B cell (primary cell): ENCODE measurements at regions not wholly inside any gene's neighbourhood (a gene's known extent, or its start where the extent isn't known, plus 50 kb on each side); places are given as distances from the start of the nearest gene placed in this dataset.
"Not testable (repeated sequence)": the region's sequence is repeated elsewhere in the genome, so short reads cannot be mapped to it uniquely, and the experiment has no call there.

Experiments
- ATAC-seq: fragments of 200-7000 bp; cut with Tn5 transposase; one replicate; pipeline ENCODE4 v1.10.0; 2021; ENCODE audit warnings: low read depth, mild to moderate bottlenecking, moderate number of reproducible peaks, moderate library complexity
- CTCF ChIA-PET: fragments of 350-600 bp; sonication (Branson Sonifier 250); formaldehyde crosslinking; loops from one replicate; lab custom pipeline; 2021; ENCODE audit warnings: antibody characterized with exemption, inconsistent platforms; lab: Charles Lee
- POLR2A ChIA-PET: fragments of 350-600 bp; sonication (Branson Sonifier 250); formaldehyde crosslinking; loops from one replicate; lab custom pipeline; 2021; ENCODE audit warnings: antibody characterized with exemption; lab: Charles Lee
- DNase-seq: peaks from one replicate; pipeline ENCODE4 v3.0.0; 2013
- H2AFZ ChIP-seq: 2 replicates; pipeline ENCODE4 v1.6.1; 2012; ENCODE audit warnings: mild to moderate bottlenecking, low read depth, low read length; ENCODE audit not compliant: insufficient read depth, poor library complexity, severe bottlenecking
- H3K27ac ChIP-seq, 2 donors: 1 replicate in 1 of 2; 2 replicates in 1 of 2; pipeline ENCODE4 v1.5.1; 2012 to 2013; ENCODE audit warnings: low read length in 2 of 2, mild to moderate bottlenecking in 2 of 2, moderate library complexity in 1 of 2
- H3K27me3 ChIP-seq, 4 experiments: fragments of 200-600 bp in 1 of 4; sonication (generic) in 1 of 4; replicated peaks in 1 of 4; 1 replicate in 2 of 4; 2 replicates in 2 of 4; pipeline versions ENCODE4 v1.6.1 to v1.7.0; 2013 to 2016; ENCODE audit warnings: low read length in 3 of 4, mild to moderate bottlenecking in 2 of 4, mixed read lengths in 1 of 4, moderate library complexity in 1 of 4; ENCODE audit not compliant: insufficient read depth in 4 of 4, control insufficient read depth in 3 of 4; ENCODE audit errors: control extremely low read depth in 1 of 4
- H3K36me3 ChIP-seq, 2 experiments: replicated peaks in 1 of 2; 1 replicate in 1 of 2; 2 replicates in 1 of 2; pipeline versions ENCODE4 v1.6.1 to v1.7.1; 2013; ENCODE audit warnings: low read length in 1 of 2; ENCODE audit not compliant: insufficient read depth in 2 of 2, control insufficient read depth in 1 of 2; ENCODE audit errors: control extremely low read depth in 1 of 2, extremely low read depth in 1 of 2
- H3K4me1 ChIP-seq, 2 donors: fragments of 200-600 bp in 1 of 2; sonication (generic) in 1 of 2; 1 replicate in 1 of 2; 2 replicates in 1 of 2; pipeline versions ENCODE4 v1.5.1 to v1.6.1; 2013 to 2017; ENCODE audit warnings: low read length in 2 of 2; ENCODE audit not compliant: control insufficient read depth in 2 of 2, insufficient read depth in 2 of 2
- H3K4me2 ChIP-seq: replicated peaks from 2 replicates; pipeline ENCODE3; 2012; ENCODE audit warnings: mild to moderate bottlenecking, low read depth, low read length; ENCODE audit not compliant: poor library complexity, severe bottlenecking
- H3K4me3 ChIP-seq, 5 experiments: fragments of 200-600 bp in 1 of 5; sonication (generic) in 1 of 5; 1 replicate in 3 of 5; 2 replicates in 2 of 5; pipeline versions ENCODE4 v1.5.1 to v1.7.0; 2011 to 2016; ENCODE audit warnings: low read length in 4 of 5, mild to moderate bottlenecking in 4 of 5, low read depth in 2 of 5, control low read depth in 1 of 5, moderate library complexity in 1 of 5; ENCODE audit not compliant: insufficient read depth in 1 of 5; ENCODE audit errors: control extremely low read depth in 1 of 5, extremely low read depth in 1 of 5
- H3K79me2 ChIP-seq: fragments of 200-600 bp; sonication (generic); one replicate; pipeline ENCODE4 v1.6.0; 2016; ENCODE audit warnings: low read length; ENCODE audit not compliant: control insufficient read depth, insufficient read depth
- H3K9ac ChIP-seq: fragments of 200-600 bp; sonication (generic); 2 replicates; pipeline ENCODE4 v1.6.1; 2017; ENCODE audit warnings: mild to moderate bottlenecking, low read length, moderate library complexity
- H3K9me3 ChIP-seq, 3 donors: one replicate each; pipeline versions ENCODE4 v1.6.1 to v1.7.1; 2013; ENCODE audit warnings: low read length in 2 of 3; ENCODE audit not compliant: control insufficient read depth in 2 of 3, insufficient read depth in 1 of 3; ENCODE audit errors: control extremely low read depth in 1 of 3
- H4K20me1 ChIP-seq: 2 replicates; pipeline ENCODE4 v1.6.0; 2012; ENCODE audit warnings: mild to moderate bottlenecking, low read length; ENCODE audit not compliant: insufficient read depth, control insufficient read depth, poor library complexity, severe bottlenecking
- H3K27ac Mint-ChIP-seq: one replicate; pipeline ENCODE4 v1.8.0; 2021; ENCODE audit warnings: mixed read lengths
- H3K27me3 Mint-ChIP-seq: one replicate; pipeline ENCODE4 v1.8.0; 2021; ENCODE audit warnings: mixed read lengths
- H3K4me1 Mint-ChIP-seq: one replicate; pipeline ENCODE4 v1.8.0; 2021; ENCODE audit warnings: mixed read lengths
- H3K4me3 Mint-ChIP-seq: one replicate; pipeline ENCODE4 v1.8.0; 2021; ENCODE audit warnings: mixed read lengths
- H3K9me3 Mint-ChIP-seq: one replicate; pipeline ENCODE4 v1.8.0; 2022; ENCODE audit warnings: mixed read lengths; ENCODE audit not compliant: insufficient read depth
- EZH2 ChIP-seq: IDR thresholded peaks from 2 replicates; pipeline ENCODE4 v1.6.1; 2012; ENCODE audit warnings: borderline replicate concordance, low read depth, mild to moderate bottlenecking, moderate library complexity, low read length; ENCODE audit not compliant: insufficient read depth, poor library complexity, severe bottlenecking
- WGBS: methylation state at CpG from one replicate; pipeline ENCODE4 v1.1.5; 2013; ENCODE audit warnings: missing lambda C conversion rate; ENCODE audit not compliant: insufficient coverage; 5-methylcytosine and 5-hydroxymethylcytosine counted together
- intact Hi-C: fragments of 100-400 bp; cut with micrococcal nuclease; formaldehyde crosslinking; loops from one replicate; pipeline ENCODE4 v1.10.0; 2022
- TF ChIP-seq, protein P1 (sequence below): fragments of 200-600 bp; IDR thresholded peaks from one replicate; pipeline ENCODE4 v1.8.0; 2022; ENCODE audit warnings: antibody characterized with exemption, mild to moderate bottlenecking

DNA sequence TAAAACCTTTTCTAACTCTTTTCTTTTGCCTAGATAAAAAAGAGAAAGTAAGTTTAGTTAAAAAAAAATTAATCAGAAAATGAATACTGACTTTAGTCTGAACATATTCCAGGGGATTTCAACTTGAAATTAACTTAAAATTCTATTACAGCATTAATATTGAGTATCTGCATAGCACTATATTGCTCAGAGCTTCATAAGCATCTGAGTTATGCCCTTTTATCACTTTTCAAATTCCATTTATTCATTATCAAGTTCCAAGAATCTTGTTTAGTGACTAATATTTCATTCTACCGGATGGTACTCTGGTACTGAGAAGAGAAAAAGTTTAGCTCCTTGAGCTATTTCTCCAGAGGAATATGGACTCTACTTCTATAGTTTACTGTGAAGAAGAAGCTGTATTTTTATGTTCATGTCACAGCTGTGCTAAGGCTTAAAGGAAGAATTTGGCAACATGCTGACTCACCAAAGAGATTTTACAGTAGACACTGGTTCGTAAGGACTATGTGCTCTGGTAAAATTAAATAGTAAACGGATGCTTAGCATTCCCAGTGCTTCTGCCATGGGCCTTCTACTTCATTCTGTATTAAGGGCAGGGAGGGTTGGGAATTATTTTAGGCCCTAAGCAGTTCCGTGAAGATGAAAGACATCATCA, 285.2 kb upstream of the SEMA6A start:
- ATAC-seq, result no peak
- no peak overlapping the region for H3K4me3 Mint-ChIP-seq
- no peaks in the 10 kb centered on the region for H3K27me3 ChIP-seq
- H2AFZ ChIP-seq, result no peak overlapping the region
- no peak for DNase-seq
- no peaks in the 10 kb centered on the region for H3K36me3 ChIP-seq
- no CpG with 5 or more reads among the region's 4 CpGs for WGBS
- no peaks in the 10 kb centered on the region for H3K79me2 ChIP-seq
- TF ChIP-seq, protein P1, sequence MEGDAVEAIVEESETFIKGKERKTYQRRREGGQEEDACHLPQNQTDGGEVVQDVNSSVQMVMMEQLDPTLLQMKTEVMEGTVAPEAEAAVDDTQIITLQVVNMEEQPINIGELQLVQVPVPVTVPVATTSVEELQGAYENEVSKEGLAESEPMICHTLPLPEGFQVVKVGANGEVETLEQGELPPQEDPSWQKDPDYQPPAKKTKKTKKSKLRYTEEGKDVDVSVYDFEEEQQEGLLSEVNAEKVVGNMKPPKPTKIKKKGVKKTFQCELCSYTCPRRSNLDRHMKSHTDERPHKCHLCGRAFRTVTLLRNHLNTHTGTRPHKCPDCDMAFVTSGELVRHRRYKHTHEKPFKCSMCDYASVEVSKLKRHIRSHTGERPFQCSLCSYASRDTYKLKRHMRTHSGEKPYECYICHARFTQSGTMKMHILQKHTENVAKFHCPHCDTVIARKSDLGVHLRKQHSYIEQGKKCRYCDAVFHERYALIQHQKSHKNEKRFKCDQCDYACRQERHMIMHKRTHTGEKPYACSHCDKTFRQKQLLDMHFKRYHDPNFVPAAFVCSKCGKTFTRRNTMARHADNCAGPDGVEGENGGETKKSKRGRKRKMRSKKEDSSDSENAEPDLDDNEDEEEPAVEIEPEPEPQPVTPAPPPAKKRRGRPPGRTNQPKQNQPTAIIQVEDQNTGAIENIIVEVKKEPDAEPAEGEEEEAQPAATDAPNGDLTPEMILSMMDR, result no peak
- TF ChIP-seq EZH2, result no peak
- H3K27ac ChIP-seq, result no peak overlapping the region
- intact Hi-C loops, result no loop called here
- ChIA-PET CTCF (no interaction called here), POLR2A (no interaction called here)
- H3K9ac ChIP-seq, result no peak overlapping the region
- H3K9me3 Mint-ChIP-seq, result no peaks in the 10 kb centered on the region
- peaks cover 4% of the 10 kb centered on the region for H3K27me3 Mint-ChIP-seq
- H3K9me3 ChIP-seq, result no peaks in the 10 kb centered on the region
- no peak overlapping the region for H3K4me2 ChIP-seq
- no peaks in the 10 kb centered on the region for H3K4me1 ChIP-seq
- no peak overlapping the region for H3K4me3 ChIP-seq
- no peaks in the 10 kb centered on the region for H4K20me1 ChIP-seq
- no peak overlapping the region for H3K27ac Mint-ChIP-seq
- no peaks in the 10 kb centered on the region for H3K4me1 Mint-ChIP-seq

- no peak overlapping the region for H3K4me3 Mint-ChIP-seq
- Histone ChIP-seq H4K20me1 (no peaks in the 10 kb centered on the region), H3K27me3 (no peaks in the 10 kb centered on the region), H2AFZ (no peak overlapping the region), H3K9me3 (no peaks in the 10 kb centered on the region), H3K36me3 (no peaks in the 10 kb centered on the region), H3K4me1 (no peaks in the 10 kb centered on the region), H3K4me2 (no peak overlapping the region), H3K27ac (no peak overlapping the region), H3K79me2 (no peaks in the 10 kb centered on the region), H3K9ac (no peak overlapping the region), H3K4me3 (no peak overlapping the region)
- intact Hi-C loops, result no loop called here
- TF ChIP-seq, protein P1, result no peak
- no peak for TF ChIP-seq EZH2
- 71% methylated on average over 2 of the region's 4 CpGs for WGBS
- no peak overlapping the region for H3K27ac Mint-ChIP-seq
- H3K9me3 Mint-ChIP-seq, result no peaks in the 10 kb centered on the region
- ChIA-PET POLR2A (no interaction called here), CTCF (no interaction called here)
- no peak for ATAC-seq
- no peaks in the 10 kb centered on the region for H3K4me1 Mint-ChIP-seq
- peaks cover 4% of the 10 kb centered on the region for H3K27me3 Mint-ChIP-seq
- DNase-seq, result no peak
Measured at GRCh38 chr5:116858705-116859333, 284.2 kb upstream of the SEMA6A start.

DNA sequence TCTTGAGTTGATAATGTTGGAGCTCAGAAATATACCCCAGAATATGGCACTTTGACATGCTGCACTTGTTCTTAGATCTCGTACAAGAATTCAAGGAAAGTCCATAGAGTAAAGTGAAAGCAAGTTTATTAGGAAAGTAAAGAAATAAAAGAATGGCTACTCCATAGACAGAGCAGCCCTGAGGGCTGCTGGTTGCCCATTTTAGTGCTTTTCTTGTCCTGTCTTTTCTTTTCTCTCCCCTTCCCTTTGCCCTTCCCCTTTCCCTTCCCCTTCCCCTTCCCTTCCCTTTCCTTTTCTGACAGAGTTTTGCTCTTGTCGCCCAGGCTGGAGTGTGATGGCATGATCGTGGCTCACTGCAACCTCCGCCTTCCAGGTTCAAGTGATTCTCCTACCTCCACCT, 283.4 kb upstream of the SEMA6A start:
- H3K79me2 ChIP-seq, H3K4me1 Mint-ChIP-seq, H3K36me3 ChIP-seq, H3K4me1 ChIP-seq, ATAC-seq, H3K4me2 ChIP-seq, POLR2A ChIA-PET, H3K9me3 Mint-ChIP-seq, H3K4me3 Mint-ChIP-seq, H2AFZ ChIP-seq, H3K9me3 ChIP-seq, H3K27ac Mint-ChIP-seq, H3K4me3 ChIP-seq, H3K27ac ChIP-seq, intact Hi-C loops, H4K20me1 ChIP-seq, CTCF ChIA-PET, H3K9ac ChIP-seq, H3K27me3 Mint-ChIP-seq, H3K27me3 ChIP-seq, DNase-seq: not testable (repeated sequence)
- WGBS, result 100% methylated on average over 1 of the region's 4 CpGs
